Natural killer cell (primary cell): ENCODE measurements at regions not wholly inside any gene's neighbourhood (a gene's known extent, or its start where the extent isn't known, plus 50 kb on each side); places are given as distances from the start of the nearest gene placed in this dataset.

Experiments used
- ATAC-seq, 3 donors: fragments of 150-1000 bp in 2 of 3; fragments of 200-7000 bp in 1 of 3; cut with Tn5 transposase; 1 replicate in 1 of 3; 2 replicates in 2 of 3; pipeline ENCODE4 v1.10.0; 2021; ENCODE audit warnings: mild to moderate bottlenecking in 2 of 3, moderate library complexity in 2 of 3
- DNase-seq, 2 donors: peaks; one replicate each; pipeline versions ENCODE4 v3.0.0 to v3.0.0-alpha.2; 2013 to 2021; ENCODE audit warnings: mixed read lengths in 1 of 2
- H3K27ac ChIP-seq: one replicate; pipeline ENCODE4 v1.5.1; 2013; ENCODE audit warnings: mild to moderate bottlenecking, low read length
- H3K27me3 ChIP-seq: one replicate; pipeline ENCODE4 v1.6.1; 2013; ENCODE audit warnings: low read length; ENCODE audit not compliant: control insufficient read depth, insufficient read depth
- H3K36me3 ChIP-seq: one replicate; pipeline ENCODE4 v1.6.1; 2013; ENCODE audit warnings: low read length; ENCODE audit not compliant: control insufficient read depth, insufficient read depth
- H3K4me1 ChIP-seq: one replicate; pipeline ENCODE4 v1.6.1; 2013; ENCODE audit warnings: low read length; ENCODE audit not compliant: control insufficient read depth, insufficient read depth
- H3K4me3 ChIP-seq: one replicate; pipeline ENCODE4 v1.5.1; 2013; ENCODE audit warnings: low read length
- H3K9me3 ChIP-seq: one replicate; pipeline ENCODE4 v1.6.1; 2013; ENCODE audit warnings: low read length; ENCODE audit not compliant: control insufficient read depth, insufficient read depth
- H3K27ac Mint-ChIP-seq, 2 donors: one replicate each; pipeline ENCODE4 v1.8.0; 2022; ENCODE audit warnings: mild to moderate bottlenecking in 2 of 2, mixed read lengths in 2 of 2, moderate library complexity in 1 of 2
- H3K27me3 Mint-ChIP-seq, 2 donors: one replicate each; pipeline ENCODE4 v1.8.0; 2022; ENCODE audit warnings: low read depth in 2 of 2, mixed read lengths in 2 of 2
- H3K36me3 Mint-ChIP-seq: one replicate; pipeline ENCODE4 v1.8.0; 2022; ENCODE audit warnings: mixed read lengths
- H3K4me1 Mint-ChIP-seq, 2 donors: one replicate each; pipeline ENCODE4 v1.8.0; 2022; ENCODE audit warnings: mixed read lengths in 2 of 2
- H3K4me3 Mint-ChIP-seq: one replicate; pipeline ENCODE4 v1.8.0; 2022; ENCODE audit warnings: mild to moderate bottlenecking, moderate library complexity, mixed read lengths
- H3K9me3 Mint-ChIP-seq, 2 donors: one replicate each; pipeline ENCODE4 v1.8.0; 2022; ENCODE audit warnings: mixed read lengths in 2 of 2
- WGBS: methylation state at CpG from one replicate; pipeline ENCODE4 v1.1.7; 2013; ENCODE audit warnings: missing lambda C conversion rate; ENCODE audit not compliant: insufficient coverage; 5-methylcytosine and 5-hydroxymethylcytosine counted together
- intact Hi-C: fragments of 100-400 bp; cut with micrococcal nuclease; formaldehyde crosslinking; loops from one replicate; pipeline ENCODE4 v1.14.2; 2022
- TF ChIP-seq, protein P1 (sequence below): fragments of 200-600 bp; IDR thresholded peaks from one replicate; pipeline ENCODE4 v1.8.0; 2022; ENCODE audit warnings: antibody characterized with exemption

DNA sequence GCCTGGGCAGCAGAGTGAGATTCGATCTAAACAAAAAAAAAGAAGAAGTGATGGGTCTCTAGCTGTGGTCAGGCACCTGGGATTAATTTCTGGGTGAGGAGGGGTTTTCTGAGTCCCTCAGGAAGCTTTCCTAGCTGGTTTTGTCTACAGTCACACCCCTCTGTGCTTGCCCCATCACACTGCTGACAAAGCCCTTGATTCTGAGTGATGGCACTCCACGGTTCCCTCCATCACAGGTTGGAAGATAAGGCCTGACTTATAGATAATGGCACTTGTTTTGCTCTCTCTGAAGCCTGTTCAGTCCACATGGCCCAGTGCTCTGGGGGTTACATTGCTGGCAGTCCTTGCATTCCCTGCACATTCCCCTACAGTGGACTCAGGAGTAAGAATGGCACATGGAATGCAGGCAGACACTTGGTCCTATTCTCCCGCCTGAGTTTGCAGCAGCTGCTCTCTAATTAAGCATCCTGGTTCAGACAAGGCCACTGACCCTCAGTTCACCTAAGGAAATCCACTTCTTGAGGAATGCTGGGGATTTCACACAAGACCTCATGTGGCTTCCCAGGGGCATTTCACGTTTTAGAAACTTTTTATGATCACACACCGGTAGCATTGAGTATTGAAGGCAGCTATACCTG is 81.0 kb upstream of the NMNAT3 start:
- TF ChIP-seq, protein P1, sequence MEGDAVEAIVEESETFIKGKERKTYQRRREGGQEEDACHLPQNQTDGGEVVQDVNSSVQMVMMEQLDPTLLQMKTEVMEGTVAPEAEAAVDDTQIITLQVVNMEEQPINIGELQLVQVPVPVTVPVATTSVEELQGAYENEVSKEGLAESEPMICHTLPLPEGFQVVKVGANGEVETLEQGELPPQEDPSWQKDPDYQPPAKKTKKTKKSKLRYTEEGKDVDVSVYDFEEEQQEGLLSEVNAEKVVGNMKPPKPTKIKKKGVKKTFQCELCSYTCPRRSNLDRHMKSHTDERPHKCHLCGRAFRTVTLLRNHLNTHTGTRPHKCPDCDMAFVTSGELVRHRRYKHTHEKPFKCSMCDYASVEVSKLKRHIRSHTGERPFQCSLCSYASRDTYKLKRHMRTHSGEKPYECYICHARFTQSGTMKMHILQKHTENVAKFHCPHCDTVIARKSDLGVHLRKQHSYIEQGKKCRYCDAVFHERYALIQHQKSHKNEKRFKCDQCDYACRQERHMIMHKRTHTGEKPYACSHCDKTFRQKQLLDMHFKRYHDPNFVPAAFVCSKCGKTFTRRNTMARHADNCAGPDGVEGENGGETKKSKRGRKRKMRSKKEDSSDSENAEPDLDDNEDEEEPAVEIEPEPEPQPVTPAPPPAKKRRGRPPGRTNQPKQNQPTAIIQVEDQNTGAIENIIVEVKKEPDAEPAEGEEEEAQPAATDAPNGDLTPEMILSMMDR = no peak
- Mint-ChIP-seq H3K9me3 (no peaks in the 10 kb centered on the region), H3K27ac (no peak overlapping the region), H3K4me3 (no peak overlapping the region), H3K4me1 (no peaks in the 10 kb centered on the region), H3K27me3 (no peaks in the 10 kb centered on the region), H3K36me3 (no peaks in the 10 kb centered on the region)
- H3K9me3 ChIP-seq = no peaks in the 10 kb centered on the region
- intact Hi-C loops = no loop called here
- no peak for DNase-seq
- no peak for ATAC-seq
- H3K4me3 ChIP-seq = no peak overlapping the region
- WGBS = 83% methylated on average over 5 of the region's 5 CpGs
- H3K4me1 ChIP-seq = no peaks in the 10 kb centered on the region
- H3K27me3 ChIP-seq = no peaks in the 10 kb centered on the region
- H3K27ac ChIP-seq = no peak overlapping the region
- no peaks in the 10 kb centered on the region for H3K36me3 ChIP-seq

DNA sequence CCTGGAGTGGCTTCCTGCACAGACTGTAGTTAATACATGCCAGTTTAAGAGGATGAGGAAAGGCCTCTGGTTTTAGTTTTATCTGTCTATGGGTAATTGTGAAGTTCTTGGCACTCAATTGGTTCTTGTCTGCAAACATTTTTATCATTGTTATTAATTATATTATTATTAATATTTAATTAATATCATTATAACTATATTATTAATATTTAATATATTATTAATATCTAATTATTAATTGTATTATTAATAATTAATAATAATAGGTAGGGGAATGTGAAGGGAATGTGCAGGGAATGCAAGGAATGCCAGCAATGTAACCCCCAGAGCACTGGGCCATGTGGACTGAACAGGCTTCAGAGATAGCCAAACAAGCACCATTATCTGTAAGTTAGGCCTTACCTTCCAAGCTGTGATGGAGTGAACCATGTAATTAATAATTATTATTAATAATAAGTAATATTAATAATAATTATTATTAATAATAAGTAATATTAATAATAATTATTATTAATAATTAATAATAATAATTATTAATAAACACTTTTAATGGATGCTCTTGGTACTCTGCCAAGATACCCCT is 79.8 kb upstream of the NMNAT3 start:
- intact Hi-C loops = no loop called here
- no peak overlapping the region for H3K27ac Mint-ChIP-seq
- Histone ChIP-seq H3K4me1 (no peaks in the 10 kb centered on the region), H3K36me3 (no peaks in the 10 kb centered on the region), H3K9me3 (no peaks in the 10 kb centered on the region), H3K27ac (no peak overlapping the region), H3K4me3 (no peak overlapping the region), H3K27me3 (no peaks in the 10 kb centered on the region)
- no peaks in the 10 kb centered on the region for H3K4me1 Mint-ChIP-seq
- no peak overlapping the region for H3K4me3 Mint-ChIP-seq
- DNase-seq (no peak), ATAC-seq (no peak)
- TF ChIP-seq, protein P1 = no peak
- H3K36me3 Mint-ChIP-seq = no peaks in the 10 kb centered on the region
- no peaks in the 10 kb centered on the region for H3K27me3 Mint-ChIP-seq
- H3K9me3 Mint-ChIP-seq = no peaks in the 10 kb centered on the region

DNA sequence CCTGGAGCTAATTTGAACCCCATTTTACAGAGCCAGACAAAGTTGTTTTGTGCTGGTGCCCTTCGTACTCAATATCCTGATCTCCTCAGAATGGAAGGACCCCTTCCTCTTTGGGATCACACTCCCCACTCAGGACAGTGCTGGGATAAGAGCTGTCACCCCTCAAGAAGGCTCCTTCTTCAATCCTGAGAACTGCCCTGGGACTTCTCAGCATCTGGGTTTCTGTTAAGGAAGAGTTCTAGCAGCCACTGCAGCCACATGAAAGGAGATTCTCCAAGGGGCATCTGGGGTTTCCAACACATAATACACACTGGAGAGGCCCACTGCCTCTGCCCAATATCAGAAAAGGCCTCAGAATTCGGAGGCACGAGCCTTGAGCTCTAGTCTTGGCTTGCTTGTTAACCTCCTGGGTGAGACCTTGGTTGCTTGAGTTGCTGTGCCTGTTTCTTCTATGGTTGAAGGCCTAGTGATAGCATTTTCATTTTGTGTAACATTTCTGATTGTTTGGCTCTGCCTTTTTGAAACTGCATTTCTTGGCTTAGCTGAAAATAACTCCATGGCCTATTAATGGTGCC is 78.8 kb upstream of the NMNAT3 start:
- Mint-ChIP-seq H3K4me3 (no peak overlapping the region), H3K4me1 (no peaks in the 10 kb centered on the region), H3K9me3 (no peaks in the 10 kb centered on the region), H3K27ac (no peak overlapping the region), H3K27me3 (no peaks in the 10 kb centered on the region), H3K36me3 (no peaks in the 10 kb centered on the region)
- Histone ChIP-seq H3K4me3 (no peak overlapping the region), H3K27me3 (no peaks in the 10 kb centered on the region), H3K4me1 (no peaks in the 10 kb centered on the region), H3K36me3 (no peaks in the 10 kb centered on the region), H3K9me3 (no peaks in the 10 kb centered on the region), H3K27ac (no peak overlapping the region)
- intact Hi-C loops = no loop called here
- DNase-seq (no peak), ATAC-seq (no peak)
- TF ChIP-seq, protein P1 = no peak
- 75% methylated on average over 3 of the region's 3 CpGs for WGBS

DNA sequence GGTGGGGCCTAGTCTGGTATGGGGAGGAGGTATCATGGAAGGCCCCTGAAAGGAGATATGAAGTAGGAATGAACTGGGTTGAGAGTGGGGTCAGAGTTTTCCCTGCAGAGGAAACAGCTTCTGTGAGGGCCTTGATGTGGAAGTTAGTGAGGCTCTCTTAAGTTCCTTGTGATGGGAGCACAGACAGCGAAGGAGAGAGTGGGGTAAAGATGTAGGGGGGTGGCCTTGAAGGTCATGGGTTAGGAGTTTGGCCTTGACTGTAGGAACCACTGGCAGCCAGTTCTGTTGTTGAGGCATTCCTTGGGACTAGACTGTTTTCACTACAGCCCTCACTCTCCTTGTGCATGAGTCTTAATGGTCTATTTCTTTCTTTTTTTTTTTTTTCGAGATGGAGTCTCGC is 77.8 kb upstream of the NMNAT3 start:
- no peak overlapping the region for H3K4me3 ChIP-seq
- DNase-seq = no peak
- no peaks in the 10 kb centered on the region for H3K36me3 ChIP-seq
- no peak overlapping the region for H3K27ac ChIP-seq
- H3K9me3 ChIP-seq = no peaks in the 10 kb centered on the region
- intact Hi-C loops = no loop called here
- H3K4me3 Mint-ChIP-seq = no peak overlapping the region
- peaks cover 4 to 5% of the 10 kb centered on the region in 2 donors for H3K9me3 Mint-ChIP-seq
- no peaks in the 10 kb centered on the region for H3K4me1 Mint-ChIP-seq
- ATAC-seq = no peak
- no peaks in the 10 kb centered on the region for H3K27me3 ChIP-seq
- H3K4me1 ChIP-seq = no peaks in the 10 kb centered on the region
- no peaks in the 10 kb centered on the region for H3K36me3 Mint-ChIP-seq
- no peak overlapping the region for H3K27ac Mint-ChIP-seq
- WGBS = 69% methylated on average over 2 of the region's 3 CpGs
- H3K27me3 Mint-ChIP-seq = no peaks in the 10 kb centered on the region
- TF ChIP-seq, protein P1 = no peak
